Kidney epithelial cell (primary cell): ENCODE measurements at regions not wholly inside any gene's neighbourhood (a gene's known extent, or its start where the extent isn't known, plus 50 kb on each side); places are given as distances from the start of the nearest gene placed in this dataset.

Experiments used
- DNase-seq: peaks from one replicate; pipeline ENCODE4 v3.0.0-alpha.2; 2010; ENCODE audit warnings: low read depth
- H3K27me3 ChIP-seq: 2 replicates; pipeline ENCODE4 v1.6.0; 2011; ENCODE audit warnings: low read length; ENCODE audit not compliant: control insufficient read depth, insufficient read depth
- H3K36me3 ChIP-seq: 2 replicates; pipeline ENCODE4 v1.5.1; 2011; ENCODE audit warnings: low read length; ENCODE audit not compliant: control insufficient read depth, insufficient read depth
- H3K4me3 ChIP-seq: 2 replicates; pipeline ENCODE4 v1.5.1; 2011; ENCODE audit warnings: low read depth, mild to moderate bottlenecking, control low read depth, low read length
- CTCF ChIP-seq: IDR thresholded peaks from 2 replicates; pipeline ENCODE4 v1.5.1; 2011; ENCODE audit warnings: mild to moderate bottlenecking, moderate library complexity, low read length, control low read depth, inconsistent platforms; ENCODE audit not compliant: insufficient read depth, poor library complexity, severe bottlenecking

- DNase-seq = no peak
- no peaks in the 10 kb centered on the region for H3K36me3 ChIP-seq
- H3K27me3 ChIP-seq = no peaks in the 10 kb centered on the region
- no peak overlapping the region for H3K4me3 ChIP-seq
- TF ChIP-seq CTCF = no peak
Observed at GRCh38 chr4:65069177-65069576, 601.1 kb downstream of the EPHA5 start.

DNA sequence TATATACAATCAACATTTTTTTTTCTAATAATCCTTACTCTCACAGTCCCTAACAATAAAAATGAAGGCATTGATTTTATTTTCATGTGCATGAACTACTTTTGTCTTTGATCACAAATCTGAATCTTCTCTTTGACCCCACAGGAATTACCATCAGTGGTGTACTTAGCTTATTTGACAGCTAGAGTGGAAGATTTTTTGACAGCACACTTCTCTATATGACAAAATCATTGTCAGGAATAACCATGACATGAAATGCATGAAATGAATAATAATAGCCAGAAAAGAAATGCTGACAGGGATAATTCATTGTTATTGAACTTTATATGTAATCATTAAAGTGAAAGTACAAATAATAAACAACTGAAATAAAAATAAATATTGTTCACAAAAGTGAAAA, 604.2 kb downstream of the EPHA5 start:
- Histone ChIP-seq H3K36me3 (no peaks in the 10 kb centered on the region), H3K27me3 (no peaks in the 10 kb centered on the region), H3K4me3 (no peak overlapping the region)
- TF ChIP-seq CTCF = no peak
- no peak for DNase-seq

DNA sequence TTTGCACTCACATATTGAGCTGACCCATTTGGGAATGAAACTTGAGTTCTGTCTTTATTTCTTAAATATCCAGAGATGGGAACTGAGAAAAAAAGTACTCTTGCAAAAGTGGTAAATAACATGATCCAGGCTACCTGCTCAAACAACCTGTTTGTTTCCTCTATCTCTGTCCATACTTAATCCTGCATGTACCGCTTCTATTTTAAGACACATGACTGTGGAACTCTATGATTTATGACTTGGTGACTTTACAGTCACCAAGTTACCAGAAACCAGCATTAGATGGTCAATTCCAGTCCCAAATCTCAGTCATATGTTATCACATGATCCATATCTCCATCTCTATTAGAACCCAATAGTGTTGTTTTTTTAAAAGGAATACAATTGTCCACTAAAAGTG, 606.7 kb downstream of the EPHA5 start:
- Histone ChIP-seq H3K27me3 (no peaks in the 10 kb centered on the region), H3K4me3 (no peak overlapping the region), H3K36me3 (no peaks in the 10 kb centered on the region)
- TF ChIP-seq CTCF = no peak
- no peak for DNase-seq

DNA sequence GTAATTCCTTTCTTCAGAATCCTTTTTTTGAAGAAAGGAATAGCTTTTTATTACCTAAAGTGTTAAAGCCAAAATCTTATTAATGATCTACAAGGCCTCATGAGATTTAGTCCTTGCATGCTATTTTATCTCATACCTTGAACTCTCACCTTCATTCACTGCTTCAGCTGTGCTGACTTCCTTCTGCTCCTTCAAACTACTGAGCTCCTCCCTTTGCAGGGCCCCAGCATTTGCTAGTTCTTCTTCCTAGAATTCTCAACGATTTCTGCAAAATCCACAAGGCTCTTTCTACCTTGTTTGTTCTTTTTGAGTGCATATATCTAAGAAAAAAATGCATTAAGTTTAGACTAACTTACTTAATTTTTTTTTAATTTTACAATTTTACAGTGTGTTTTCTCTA, 619.5 kb downstream of the EPHA5 start:
- no peaks in the 10 kb centered on the region for H3K27me3 ChIP-seq
- no peak overlapping the region for H3K4me3 ChIP-seq
- TF ChIP-seq CTCF = no peak
- H3K36me3 ChIP-seq = no peaks in the 10 kb centered on the region
- DNase-seq = no peak

GRCh38 chr4:65046192-65047133, 623.8 kb downstream of the EPHA5 start:
- peak; percentile 31 for DNase-seq
- no peaks in the 10 kb centered on the region for H3K27me3 ChIP-seq
- H3K4me3 ChIP-seq = no peak overlapping the region
- no peaks in the 10 kb centered on the region for H3K36me3 ChIP-seq
- no peak for TF ChIP-seq CTCF

GRCh38 chr4:65033899-65034298, 624.6 kb upstream of the TECRL start:
- Histone ChIP-seq H3K36me3 (no peaks in the 10 kb centered on the region), H3K4me3 (no peak overlapping the region), H3K27me3 (no peaks in the 10 kb centered on the region)
- TF ChIP-seq CTCF = peak; percentile 38
- no peak for DNase-seq
